8988T (cell line): ENCODE measurements at regions not wholly inside any gene's neighbourhood (a gene's known extent, or its start where the extent isn't known, plus 50 kb on each side); places are given as distances from the start of the nearest gene placed in this dataset.

Experiments used
- DNase-seq: peaks from one replicate; pipeline ENCODE4 v3.0.0; 2011

- DNase-seq, result no peak
Measured at GRCh38 chr2:176546550-176546949, 277.3 kb downstream of the MTX2 start.

GRCh38 chr2:176552501-176553135, 283.4 kb downstream of the MTX2 start:
- DNase-seq, result no peak

GRCh38 chr2:176553685-176554100, 284.5 kb downstream of the MTX2 start:
- DNase-seq, result peak; percentile 32

- peak; percentile 33 for DNase-seq
Measured at GRCh38 chr2:176554101-176555048, 285.1 kb downstream of the MTX2 start.

GRCh38 chr2:176555112-176555511, 285.9 kb downstream of the MTX2 start:
- DNase-seq, result no peak

GRCh38 chr2:176555781-176556180, 286.5 kb downstream of the MTX2 start:
- no peak for DNase-seq

- no peak for DNase-seq
Measured at GRCh38 chr2:176556373-176556772, 287.1 kb downstream of the MTX2 start.

- DNase-seq, result no peak
Measured at GRCh38 chr2:176557821-176558220, 288.6 kb downstream of the MTX2 start.

- no peak for DNase-seq
Measured at GRCh38 chr2:176558574-176559140, 289.4 kb downstream of the MTX2 start.

GRCh38 chr2:176560296-176560695, 291.1 kb downstream of the MTX2 start:
- DNase-seq, result no peak

GRCh38 chr2:176561706-176562105, 292.5 kb downstream of the MTX2 start:
- no peak for DNase-seq

GRCh38 chr2:176562359-176563078, 293.3 kb downstream of the MTX2 start:
- no peak for DNase-seq

GRCh38 chr2:176565641-176566323, 296.5 kb downstream of the MTX2 start:
- DNase-seq, result no peak

GRCh38 chr2:176566496-176566895, 297.3 kb downstream of the MTX2 start:
- DNase-seq, result no peak

GRCh38 chr2:176566961-176567360, 297.7 kb downstream of the MTX2 start:
- DNase-seq, result no peak

GRCh38 chr2:176567361-176567760, 298.1 kb downstream of the MTX2 start:
- no peak for DNase-seq

- no peak for DNase-seq
Measured at GRCh38 chr2:176569574-176569973, 300.3 kb downstream of the MTX2 start.

- no peak for DNase-seq
Measured at GRCh38 chr2:176573612-176574483, 304.6 kb downstream of the MTX2 start.

GRCh38 chr2:176574484-176575236, 305.4 kb downstream of the MTX2 start:
- DNase-seq, result no peak

- no peak for DNase-seq
Measured at GRCh38 chr2:176575237-176575744, 306.0 kb downstream of the MTX2 start.

GRCh38 chr2:176577054-176577453, 307.8 kb downstream of the MTX2 start:
- DNase-seq, result no peak
